Cerebellar cortex (tissue), 1 donor: ENCODE measurements at regions not wholly inside any gene's neighbourhood (a gene's known extent, or its start where the extent isn't known, plus 50 kb on each side); places are given as distances from the start of the nearest gene placed in this dataset.

ENCODE experiments used
- DNase-seq: peaks from one replicate; pipeline ENCODE4 v3.0.0-alpha.2; 2015; ENCODE audit warnings: low spot score

- DNase-seq, result no peak
Observed at GRCh38 chr3:25355998-25356397, 72.1 kb upstream of the RARB start.

- DNase-seq, result no peak
Observed at GRCh38 chr3:25362118-25362517, 65.9 kb upstream of the RARB start.

DNA sequence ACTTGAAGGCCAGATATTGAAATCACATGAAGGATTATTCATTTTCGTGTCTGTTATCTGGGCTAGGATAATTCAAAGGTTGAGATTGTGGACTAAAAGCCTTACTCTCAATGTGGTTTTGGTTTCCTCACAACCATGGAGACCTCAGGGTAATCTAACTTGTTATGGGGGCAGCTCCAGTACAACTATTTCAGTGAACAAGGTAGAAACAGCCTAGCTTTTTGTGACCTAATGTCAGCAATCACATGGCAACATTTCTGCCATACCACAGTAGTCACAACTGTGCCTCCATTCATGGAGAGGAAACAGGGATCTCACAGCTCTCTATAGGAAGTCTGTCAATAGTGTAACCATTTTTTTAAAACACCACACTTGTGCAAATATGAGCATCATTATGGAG, 62.4 kb upstream of the RARB start:
- no peak for DNase-seq

- no peak for DNase-seq
Observed at GRCh38 chr3:25367025-25367424, 61.0 kb upstream of the RARB start.

- DNase-seq, result no peak
Observed at GRCh38 chr3:25372167-25372566, 55.9 kb upstream of the RARB start.

- no peak for DNase-seq
Observed at GRCh38 chr3:25376340-25376739, 51.7 kb upstream of the RARB start.

DNA sequence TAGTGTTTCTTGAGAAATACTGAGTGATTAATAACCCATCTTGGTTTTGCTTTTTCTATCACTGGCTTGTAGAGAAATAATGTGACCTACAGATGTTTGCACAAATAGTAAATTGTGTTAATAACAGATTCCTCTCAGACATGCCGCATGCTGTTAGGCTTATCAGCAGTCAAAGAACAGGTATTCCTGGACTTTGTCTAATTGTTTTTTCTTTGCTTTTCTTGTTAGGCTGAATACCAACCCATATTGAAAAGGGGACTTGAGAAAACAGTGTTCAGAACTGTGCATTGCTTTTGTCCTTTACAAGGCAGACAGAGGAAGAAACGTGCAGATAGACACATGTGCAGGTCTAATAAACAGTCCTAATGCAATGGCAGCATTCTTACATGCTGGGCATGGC, 51.0 kb upstream of the RARB start:
- DNase-seq, result no peak
